Activated CD8-positive, alpha-beta memory T cell treated with anti-CD3 and anti-CD28 coated beads, Interleukin-2, amount 10 ng/mL, durations not matched to agents 7 days and 5 days (primary cell): ENCODE measurements at regions not wholly inside any gene's neighbourhood (a gene's known extent, or its start where the extent isn't known, plus 50 kb on each side); places are given as distances from the start of the nearest gene placed in this dataset.

Experiments used
- ATAC-seq: fragments of 150-1000 bp; cut with Tn5 transposase; one replicate; pipeline ENCODE4 v1.10.0; 2021; ENCODE audit warnings: moderate library complexity
- CTCF ChIA-PET: fragments of 350-600 bp; sonication (Branson Sonifier 250); formaldehyde crosslinking; loops from one replicate; lab custom pipeline; 2021; ENCODE audit warnings: antibody characterized with exemption; lab: Charles Lee
- DNase-seq: peaks from one replicate; pipeline ENCODE4 v3.0.0-alpha.2; 2020
- H3K27ac Mint-ChIP-seq: one replicate; pipeline ENCODE4 v1.8.0; 2021; ENCODE audit warnings: mild to moderate bottlenecking, mixed read lengths
- H3K27me3 Mint-ChIP-seq: one replicate; pipeline ENCODE4 v1.8.0; 2021; ENCODE audit warnings: mixed read lengths
- H3K36me3 Mint-ChIP-seq: one replicate; pipeline ENCODE4 v1.8.0; 2021; ENCODE audit warnings: mild to moderate bottlenecking, mixed read lengths
- H3K4me1 Mint-ChIP-seq: one replicate; pipeline ENCODE4 v1.8.0; 2021; ENCODE audit warnings: mixed read lengths
- H3K4me3 Mint-ChIP-seq: one replicate; pipeline ENCODE4 v1.8.0; 2021; ENCODE audit warnings: mild to moderate bottlenecking, moderate library complexity, mixed read lengths
- H3K9me3 Mint-ChIP-seq: one replicate; pipeline ENCODE4 v1.8.0; 2022; ENCODE audit warnings: low read depth, mixed read lengths

- Mint-ChIP-seq H3K4me1 (no peaks in the 10 kb centered on the region), H3K27me3 (peaks cover 37% of the 10 kb centered on the region), H3K36me3 (no peaks in the 10 kb centered on the region), H3K4me3 (no peak overlapping the region), H3K9me3 (no peaks in the 10 kb centered on the region), H3K27ac (no peak overlapping the region)
- CTCF ChIA-PET, result no interaction called here
- no peak for DNase-seq
- no peak for ATAC-seq
Measured at GRCh38 chr11:70521475-70522308, 123.4 kb downstream of the CTTN start.

GRCh38 chr11:70522309-70522592, 123.9 kb downstream of the CTTN start:
- Mint-ChIP-seq H3K4me1 (no peaks in the 10 kb centered on the region), H3K27ac (no peak overlapping the region)

GRCh38 chr11:70522593-70523311, 124.4 kb downstream of the CTTN start:
- Mint-ChIP-seq H3K4me3 (no peak overlapping the region), H3K27me3 (peaks cover 34% of the 10 kb centered on the region), H3K4me1 (no peaks in the 10 kb centered on the region), H3K27ac (no peak overlapping the region), H3K36me3 (no peaks in the 10 kb centered on the region), H3K9me3 (no peaks in the 10 kb centered on the region)
- DNase-seq (no peak), ATAC-seq (no peak)
- CTCF ChIA-PET, result no interaction called here

More at GRCh38 chr11:70522309-70522592, 123.9 kb downstream of the CTTN start:
- no peak overlapping the region for H3K4me3 Mint-ChIP-seq
- no peaks in the 10 kb centered on the region for H3K36me3 Mint-ChIP-seq
- no peak for ATAC-seq
- CTCF ChIA-PET, result no interaction called here
- no peak for DNase-seq
- peaks cover 37% of the 10 kb centered on the region for H3K27me3 Mint-ChIP-seq
- H3K9me3 Mint-ChIP-seq, result no peaks in the 10 kb centered on the region

GRCh38 chr11:70523384-70524095, 125.2 kb downstream of the CTTN start:
- ATAC-seq (no peak), DNase-seq (no peak)
- no peaks in the 10 kb centered on the region for H3K4me1 Mint-ChIP-seq
- H3K27ac Mint-ChIP-seq, result no peak overlapping the region
- peaks cover 34% of the 10 kb centered on the region for H3K27me3 Mint-ChIP-seq
- CTCF ChIA-PET, result no interaction called here
- H3K9me3 Mint-ChIP-seq, result no peaks in the 10 kb centered on the region
- H3K4me3 Mint-ChIP-seq, result no peak overlapping the region
- no peaks in the 10 kb centered on the region for H3K36me3 Mint-ChIP-seq

GRCh38 chr11:70524096-70524922, 126.0 kb downstream of the CTTN start:
- H3K36me3 Mint-ChIP-seq, result no peaks in the 10 kb centered on the region
- ATAC-seq (no peak), DNase-seq (no peak)
- CTCF ChIA-PET, result no interaction called here
- H3K27ac Mint-ChIP-seq, result no peak overlapping the region
- no peak overlapping the region for H3K4me3 Mint-ChIP-seq
- H3K27me3 Mint-ChIP-seq, result peaks cover 34% of the 10 kb centered on the region
- H3K9me3 Mint-ChIP-seq, result no peaks in the 10 kb centered on the region
- H3K4me1 Mint-ChIP-seq, result no peaks in the 10 kb centered on the region

GRCh38 chr11:70525006-70525405, 126.7 kb downstream of the CTTN start:
- DNase-seq (no peak), ATAC-seq (no peak)
- H3K4me1 Mint-ChIP-seq, result no peaks in the 10 kb centered on the region
- CTCF ChIA-PET, result no interaction called here
- no peaks in the 10 kb centered on the region for H3K36me3 Mint-ChIP-seq
- no peak overlapping the region for H3K27ac Mint-ChIP-seq
- H3K4me3 Mint-ChIP-seq, result no peak overlapping the region
- no peaks in the 10 kb centered on the region for H3K9me3 Mint-ChIP-seq
- peaks cover 34% of the 10 kb centered on the region for H3K27me3 Mint-ChIP-seq

DNA sequence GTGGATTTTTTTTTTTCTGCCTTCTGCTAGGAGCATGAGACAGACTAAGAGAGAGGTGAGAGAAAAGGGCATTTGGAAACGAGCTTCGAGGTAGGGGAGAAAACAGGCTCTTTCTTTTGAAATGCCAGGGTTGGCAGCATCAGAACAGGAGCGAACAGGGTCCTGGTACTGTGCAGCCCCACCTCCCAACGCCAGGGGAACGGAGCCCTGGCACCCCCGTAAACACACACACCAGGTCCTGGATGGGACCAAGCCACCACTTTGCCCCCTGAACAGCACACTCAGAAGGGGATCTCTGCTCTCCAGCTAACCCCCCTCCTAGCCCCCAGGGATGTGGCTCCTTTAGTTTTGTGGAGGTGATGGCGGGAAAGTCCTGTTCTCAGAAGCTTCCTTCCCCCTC, 127.1 kb downstream of the CTTN start:
- CTCF ChIA-PET, result no interaction called here
- Mint-ChIP-seq H3K36me3 (no peaks in the 10 kb centered on the region), H3K27me3 (peaks cover 31% of the 10 kb centered on the region), H3K4me3 (no peak overlapping the region), H3K4me1 (no peaks in the 10 kb centered on the region), H3K27ac (no peak overlapping the region), H3K9me3 (no peaks in the 10 kb centered on the region)
- DNase-seq (no peak), ATAC-seq (no peak)

GRCh38 chr11:70526116-70527045, 128.1 kb downstream of the CTTN start:
- CTCF ChIA-PET, result no interaction called here
- DNase-seq (no peak), ATAC-seq (no peak)
- Mint-ChIP-seq H3K4me3 (no peak overlapping the region), H3K9me3 (no peaks in the 10 kb centered on the region), H3K36me3 (no peaks in the 10 kb centered on the region), H3K27ac (no peak overlapping the region), H3K27me3 (peaks cover 22% of the 10 kb centered on the region), H3K4me1 (no peaks in the 10 kb centered on the region)

DNA sequence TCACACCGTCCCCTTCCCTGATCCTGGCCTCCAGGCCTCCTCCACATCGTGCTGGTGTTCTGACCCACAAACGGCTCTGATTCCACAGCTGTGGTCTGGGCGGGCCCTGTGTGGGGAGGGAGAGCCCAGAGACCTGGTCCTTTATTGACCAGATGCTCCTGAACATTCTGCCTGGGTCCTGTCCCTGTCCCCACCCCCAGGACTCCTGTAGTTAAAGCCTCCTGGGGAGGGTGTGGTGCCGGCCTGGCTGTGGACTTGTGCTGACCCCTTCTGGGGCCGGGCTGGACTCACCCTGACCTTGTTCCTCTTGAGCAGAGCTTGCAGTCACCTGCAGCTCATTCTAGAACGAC, 128.7 kb downstream of the CTTN start:
- no peak overlapping the region for H3K4me3 Mint-ChIP-seq
- no peaks in the 10 kb centered on the region for H3K4me1 Mint-ChIP-seq
- DNase-seq (no peak), ATAC-seq (no peak)
- peaks cover 16% of the 10 kb centered on the region for H3K27me3 Mint-ChIP-seq
- CTCF ChIA-PET, result no interaction called here
- H3K9me3 Mint-ChIP-seq, result no peaks in the 10 kb centered on the region
- no peaks in the 10 kb centered on the region for H3K36me3 Mint-ChIP-seq
- no peak overlapping the region for H3K27ac Mint-ChIP-seq

DNA sequence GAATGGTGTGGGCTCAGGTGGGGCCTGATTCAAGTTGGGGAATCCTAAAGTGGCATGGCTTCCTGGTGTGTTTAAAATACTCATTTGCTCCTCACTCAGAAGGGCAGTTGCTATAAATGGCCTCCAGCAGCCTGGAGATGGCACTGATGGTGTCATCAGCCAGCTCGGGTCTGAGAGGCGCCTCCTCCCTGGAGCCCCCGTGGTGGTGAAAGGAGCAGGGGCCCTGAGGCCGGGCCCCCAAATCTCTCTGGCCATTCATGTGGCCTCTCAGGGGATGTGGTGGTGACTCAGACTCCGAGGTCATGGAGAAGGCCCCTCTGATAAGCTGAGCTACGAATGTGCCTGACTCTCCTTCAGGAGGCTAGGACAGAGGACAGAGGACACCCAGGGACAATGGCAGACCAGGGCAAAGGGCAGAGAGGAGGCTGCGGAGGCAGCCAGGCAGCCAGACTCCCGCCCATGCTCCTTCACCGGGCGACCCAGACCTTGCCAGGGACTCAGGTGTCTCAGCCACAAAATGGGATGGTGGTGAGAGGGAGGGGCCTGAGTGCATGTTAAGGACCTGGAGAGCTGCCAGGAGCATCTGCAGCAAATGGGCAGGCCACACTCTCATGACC, 129.2 kb downstream of the CTTN start:
- DNase-seq (no peak), ATAC-seq (no peak)
- Mint-ChIP-seq H3K4me1 (no peaks in the 10 kb centered on the region), H3K9me3 (no peaks in the 10 kb centered on the region), H3K27me3 (peaks cover 11% of the 10 kb centered on the region), H3K36me3 (no peaks in the 10 kb centered on the region), H3K4me3 (no peak overlapping the region), H3K27ac (no peak overlapping the region)
- CTCF ChIA-PET, result no interaction called here

- ATAC-seq, result no peak
- H3K36me3 Mint-ChIP-seq, result no peaks in the 10 kb centered on the region
- H3K27ac Mint-ChIP-seq, result no peak overlapping the region
- H3K27me3 Mint-ChIP-seq, result peaks cover 6% of the 10 kb centered on the region
- H3K4me3 Mint-ChIP-seq, result no peak overlapping the region
- no peaks in the 10 kb centered on the region for H3K4me1 Mint-ChIP-seq
- CTCF ChIA-PET, result no interaction called here
- no peaks in the 10 kb centered on the region for H3K9me3 Mint-ChIP-seq
- DNase-seq, result no peak
Measured at GRCh38 chr11:70528046-70528793, 129.9 kb downstream of the CTTN start.
